Motor neuron (in vitro differentiated cells): ENCODE measurements at regions not wholly inside any gene's neighbourhood (a gene's known extent, or its start where the extent isn't known, plus 50 kb on each side); places are given as distances from the start of the nearest gene placed in this dataset.

ENCODE experiments used
- ATAC-seq, 8 experiments: fragments of 200-7000 bp; cut with Tn5 transposase; replicated peaks in 6 of 8; 2 replicates each; pipeline ENCODE4 v1.8.0; 2021; ENCODE audit warnings: mild to moderate bottlenecking in 8 of 8, moderate library complexity in 8 of 8
- H3K27ac ChIP-seq, 2 donors: fragments of 250-450 bp; sonication (Bioruptor Pico); 2 replicates each; pipeline ENCODE4 v1.9.0; 2021; ENCODE audit warnings: antibody characterized with exemption in 2 of 2, mild to moderate bottlenecking in 2 of 2, moderate library complexity in 1 of 2
- H3K4me1 ChIP-seq, 2 donors: fragments of 250-450 bp; sonication (Bioruptor Pico); replicated peaks in 1 of 2; 2 replicates each; pipeline ENCODE4 v1.6.1; 2021; ENCODE audit warnings: antibody characterized with exemption in 2 of 2, mild to moderate bottlenecking in 2 of 2, moderate library complexity in 1 of 2
- H3K4me3 ChIP-seq, 5 donors: fragments of 250-450 bp; sonication (Bioruptor Pico); 2 replicates each; pipeline ENCODE4 v1.9.0; 2021; ENCODE audit warnings: antibody characterized with exemption in 5 of 5, mild to moderate bottlenecking in 5 of 5, moderate library complexity in 4 of 5
- WGBS, 10 experiments: fragments of 450-650 bp; shearing (Covaris generic); methylation state at CpG; one replicate each; pipeline ENCODE4 v1.0.0; 2022; 5-methylcytosine and 5-hydroxymethylcytosine counted together
- in situ Hi-C, 9 experiments: fragments of 400-800 bp; cut with MboI; loops; one replicate each; pipeline ENCODE4 v1.15.0; 2021; ENCODE audit warnings: low sequenced_read_pairs in 9 of 9, low pct_unique_long_range_greater_than_20kb in 2 of 9; ENCODE audit not compliant: unreplicated experiment in 9 of 9

DNA sequence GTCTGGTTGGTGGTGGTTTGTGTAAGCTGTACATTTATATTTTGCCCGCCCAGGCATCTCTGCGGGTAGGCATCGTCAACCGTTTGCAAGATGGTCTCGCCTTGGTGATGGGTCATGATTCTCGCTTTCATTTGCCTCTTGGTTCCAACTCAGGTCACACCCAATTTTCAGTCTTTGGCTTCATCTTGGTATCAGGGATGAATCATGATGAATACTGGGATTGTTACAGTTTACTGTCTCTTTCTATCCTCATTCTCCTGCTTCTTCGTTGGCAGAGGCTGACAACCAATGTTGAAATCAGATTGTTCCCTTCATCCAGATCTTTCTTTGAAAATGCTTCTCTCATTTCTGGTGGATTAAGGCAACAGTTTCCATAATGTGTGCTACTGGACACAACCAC, 129.7 kb upstream of the KAZN start:
- Histone ChIP-seq H3K27ac (no peak overlapping the region), H3K4me3 (no peak overlapping the region), H3K4me1 (no peaks in the 10 kb centered on the region)
- whole genome bisulfite sequencing, 10 experiments, result 49 to 100% (median 88%) methylated on average over 1 to 7 of the region's 7 CpGs; no CpG with 5 or more reads in 2 of the 10 experiments
- in situ Hi-C loops, result no loop called here
- no peak for ATAC-seq

DNA sequence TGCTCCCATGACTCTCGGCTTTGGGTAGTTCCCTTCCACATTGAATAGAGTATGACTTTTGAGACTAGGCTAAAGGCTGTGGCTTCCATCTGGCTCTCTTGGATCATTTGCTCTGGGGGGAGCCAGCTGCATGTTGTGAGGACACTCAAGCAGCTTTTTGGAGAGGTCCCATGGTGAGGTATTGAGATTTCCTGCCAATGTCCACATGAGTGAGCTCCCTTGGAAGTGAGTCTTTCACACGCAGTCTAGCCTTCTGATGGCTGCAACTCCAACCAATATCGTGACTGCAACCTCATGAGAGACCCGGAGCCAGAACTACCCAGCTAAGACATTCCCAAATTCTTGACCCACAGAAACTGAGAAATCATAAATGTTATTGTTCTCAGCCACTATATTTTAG, 127.7 kb upstream of the KAZN start:
- H3K4me1 ChIP-seq, result no peaks in the 10 kb centered on the region
- in situ Hi-C loops, result no loop called here
- ATAC-seq, result no peak
- H3K4me3 ChIP-seq, result no peak overlapping the region
- 60 to 100% (median 83%) methylated on average over 1 to 4 of the region's 4 CpGs; no CpG with 5 or more reads in 2 of the 10 experiments for WGBS, 10 experiments
- H3K27ac ChIP-seq, result no peak overlapping the region

DNA sequence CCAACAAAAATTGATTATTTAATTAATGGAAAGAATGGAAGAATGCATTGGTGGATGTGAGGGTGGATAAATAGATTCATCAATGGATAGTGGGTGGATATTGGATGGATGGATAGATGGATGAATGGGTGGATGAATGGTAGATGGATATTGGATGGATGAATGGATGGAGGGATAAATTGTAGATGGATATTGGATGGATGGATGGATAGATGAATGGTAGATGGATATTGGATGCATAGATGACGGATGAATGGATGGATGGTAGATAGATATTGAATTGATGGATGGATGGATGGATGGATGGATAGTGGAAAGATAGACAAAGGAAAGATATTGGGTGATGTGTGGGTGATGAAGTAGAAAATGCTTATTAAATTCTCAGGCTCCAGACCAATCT, 123.6 kb upstream of the KAZN start:
- no peak for ATAC-seq
- no peak overlapping the region for H3K4me3 ChIP-seq
- no peak overlapping the region for H3K27ac ChIP-seq
- no peaks in the 10 kb centered on the region for H3K4me1 ChIP-seq
- in situ Hi-C loops, result no loop called here
- 60 to 100% (median 92%) methylated on average over 1 of the region's 1 CpG; no CpG with 5 or more reads in 1 of the 10 experiments for WGBS, 10 experiments

DNA sequence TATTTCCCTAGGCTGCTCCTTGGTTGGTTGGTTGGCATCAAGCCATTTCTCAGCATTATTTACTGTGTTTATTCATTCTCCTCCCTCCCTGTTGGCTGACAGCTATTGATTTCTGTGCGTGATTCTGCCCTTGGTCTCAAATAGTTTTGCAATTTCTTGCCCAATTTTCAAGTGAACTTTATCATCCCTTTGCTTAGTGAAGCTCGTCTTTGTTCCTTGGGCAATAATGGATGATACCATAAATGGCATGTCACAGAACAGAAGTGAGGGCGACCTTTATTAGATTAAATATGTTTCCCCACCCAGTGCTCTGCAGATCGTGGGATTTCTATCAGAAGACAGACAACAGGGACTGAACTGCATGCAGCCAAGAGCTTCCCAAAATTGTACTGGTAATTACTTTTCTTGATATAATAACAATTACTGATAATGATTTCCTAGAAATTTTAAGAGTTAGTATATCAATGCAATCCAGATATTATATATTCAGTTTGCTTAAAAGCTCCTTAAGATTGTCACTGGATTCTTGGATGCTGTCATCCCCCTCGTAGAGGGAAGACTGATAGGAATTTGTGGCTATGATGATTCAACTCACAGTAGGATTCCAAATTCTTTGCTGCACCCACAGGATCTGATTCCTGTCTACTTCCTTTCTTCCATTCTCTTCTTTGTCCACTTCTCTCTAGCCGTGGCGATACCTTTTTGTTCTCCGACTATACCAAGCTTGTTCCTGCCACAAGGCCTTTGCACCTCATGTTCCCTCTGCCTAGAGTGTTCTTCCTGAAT, 122.1 kb upstream of the KAZN start:
- in situ Hi-C loops, result no loop called here
- no peak for ATAC-seq
- Histone ChIP-seq H3K4me1 (no peaks in the 10 kb centered on the region), H3K4me3 (no peak overlapping the region), H3K27ac (no peak overlapping the region)
- 0 to 86% (median 73%) methylated on average over 1 to 8 of the region's 8 CpGs for WGBS, 10 experiments

DNA sequence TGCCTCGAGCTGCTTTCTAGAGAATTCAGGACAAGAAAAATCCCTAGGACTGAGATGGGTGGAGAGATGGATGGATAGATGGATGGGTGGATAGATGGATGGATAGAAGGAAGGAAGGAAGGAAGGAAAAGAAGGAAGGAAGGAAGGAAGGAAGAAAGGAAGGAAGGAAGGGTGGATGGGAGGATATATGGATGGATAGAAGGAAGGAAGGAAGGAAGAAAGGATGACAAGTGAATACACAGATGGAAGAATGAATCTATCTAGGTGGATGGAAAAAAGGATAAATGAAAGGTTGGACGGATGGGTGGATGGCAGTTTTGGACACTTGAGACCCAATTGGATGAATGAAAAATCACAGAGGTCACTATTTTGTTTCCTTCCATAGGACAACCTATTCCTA, 120.4 kb upstream of the KAZN start:
- 18 to 86% (median 67%) methylated on average over 1 to 2 of the region's 2 CpGs; no CpG with 5 or more reads in 1 of the 10 experiments for WGBS, 10 experiments
- ATAC-seq, result no peak
- in situ Hi-C loops, result no loop called here
- Histone ChIP-seq H3K27ac (no peak overlapping the region), H3K4me3 (no peak overlapping the region), H3K4me1 (no peaks in the 10 kb centered on the region)

DNA sequence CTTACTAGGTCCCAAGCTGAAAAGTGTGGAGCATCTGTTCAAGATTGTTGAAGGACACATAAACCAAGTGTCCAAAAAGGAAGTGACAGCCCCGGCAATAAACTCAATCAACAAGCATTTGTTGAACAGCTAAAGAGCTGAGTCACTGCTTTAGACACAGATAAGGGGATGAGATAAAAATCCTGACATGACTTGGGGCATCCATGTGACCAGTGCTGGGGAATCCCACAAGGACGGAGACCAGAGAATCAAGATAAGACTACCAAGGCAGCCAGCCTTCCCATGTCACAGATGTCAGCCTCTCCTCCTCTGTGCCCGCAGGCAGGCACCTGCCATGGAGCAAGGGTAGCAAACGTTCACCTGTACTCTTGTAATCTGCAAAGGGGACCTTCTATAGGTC, 118.6 kb upstream of the KAZN start:
- Histone ChIP-seq H3K27ac (no peak overlapping the region), H3K4me1 (no peaks in the 10 kb centered on the region), H3K4me3 (no peak overlapping the region)
- peak in 3 of 8 experiments; percentile 24 to 38 (median 36) for ATAC-seq
- in situ Hi-C loops, result no loop called here
- 17 to 100% (median 67%) methylated on average over 1 to 3 of the region's 4 CpGs; no CpG with 5 or more reads in 2 of the 10 experiments for WGBS, 10 experiments

DNA sequence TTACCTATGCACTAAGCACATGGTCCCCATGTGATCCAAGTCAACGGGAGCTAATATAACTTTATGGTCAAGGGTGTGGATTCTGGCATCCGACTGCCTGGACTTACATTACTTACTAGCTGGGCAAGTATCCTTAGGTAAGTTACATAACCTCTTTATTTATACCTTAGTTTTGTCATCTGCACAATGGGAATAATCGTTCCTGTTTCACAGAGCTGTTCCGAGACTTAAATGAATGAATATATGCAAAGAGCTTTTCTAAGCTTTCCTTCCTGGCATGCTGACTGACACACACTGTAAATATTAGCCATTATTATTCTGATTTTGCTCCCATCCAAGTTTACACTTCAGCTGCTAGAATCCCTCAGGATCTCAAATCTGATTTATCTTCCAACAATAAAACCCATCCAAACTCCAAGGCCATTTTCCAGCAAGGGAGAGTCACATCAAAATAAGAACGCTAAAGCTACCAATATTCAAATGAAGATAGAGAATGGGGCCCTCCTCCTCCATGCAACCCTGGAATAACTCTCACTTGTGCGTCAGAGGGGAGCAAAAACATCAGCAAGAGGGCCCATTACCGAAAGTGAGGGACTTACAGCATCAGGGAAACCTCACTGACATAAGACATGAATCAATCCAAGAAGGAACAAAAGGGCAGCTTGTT, 115.6 kb upstream of the KAZN start:
- Histone ChIP-seq H3K4me1 (peaks cover 0 to 5% of the 10 kb centered on the region in 2 donors), H3K27ac (no peak overlapping the region), H3K4me3 (no peak overlapping the region)
- in situ Hi-C loops, result no loop called here
- ATAC-seq, result no peak
- WGBS, 10 experiments, result 58 to 89% (median 77%) methylated on average over 1 to 7 of the region's 7 CpGs; no CpG with 5 or more reads in 1 of the 10 experiments

DNA sequence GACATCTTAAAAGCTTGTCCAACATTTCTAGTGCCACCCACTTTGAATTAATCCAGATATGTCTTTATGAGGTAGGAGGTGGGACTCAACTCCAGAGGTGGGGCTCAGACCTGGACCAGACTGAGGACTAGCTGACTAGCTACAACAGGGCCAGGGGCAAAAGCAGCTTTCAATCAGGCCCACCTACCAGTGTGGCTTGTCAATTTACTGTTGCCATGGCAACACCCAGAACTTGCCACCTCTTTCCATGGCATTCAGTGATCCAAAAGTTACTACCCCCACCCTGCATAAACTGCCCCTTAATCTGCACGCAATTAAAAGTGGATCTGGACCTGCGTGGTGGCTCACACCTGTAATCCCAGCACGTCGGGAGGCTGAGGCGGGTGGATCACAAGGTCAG, 113.2 kb upstream of the KAZN start:
- peaks cover 4 to 7% of the 10 kb centered on the region in 2 donors for H3K4me1 ChIP-seq
- 80 to 98% (median 94%) methylated on average over 1 to 5 of the region's 5 CpGs; no CpG with 5 or more reads in 5 of the 10 experiments for WGBS, 10 experiments
- no peak overlapping the region for H3K4me3 ChIP-seq
- no peak overlapping the region for H3K27ac ChIP-seq
- ATAC-seq, result no peak
- in situ Hi-C loops, result no loop called here

DNA sequence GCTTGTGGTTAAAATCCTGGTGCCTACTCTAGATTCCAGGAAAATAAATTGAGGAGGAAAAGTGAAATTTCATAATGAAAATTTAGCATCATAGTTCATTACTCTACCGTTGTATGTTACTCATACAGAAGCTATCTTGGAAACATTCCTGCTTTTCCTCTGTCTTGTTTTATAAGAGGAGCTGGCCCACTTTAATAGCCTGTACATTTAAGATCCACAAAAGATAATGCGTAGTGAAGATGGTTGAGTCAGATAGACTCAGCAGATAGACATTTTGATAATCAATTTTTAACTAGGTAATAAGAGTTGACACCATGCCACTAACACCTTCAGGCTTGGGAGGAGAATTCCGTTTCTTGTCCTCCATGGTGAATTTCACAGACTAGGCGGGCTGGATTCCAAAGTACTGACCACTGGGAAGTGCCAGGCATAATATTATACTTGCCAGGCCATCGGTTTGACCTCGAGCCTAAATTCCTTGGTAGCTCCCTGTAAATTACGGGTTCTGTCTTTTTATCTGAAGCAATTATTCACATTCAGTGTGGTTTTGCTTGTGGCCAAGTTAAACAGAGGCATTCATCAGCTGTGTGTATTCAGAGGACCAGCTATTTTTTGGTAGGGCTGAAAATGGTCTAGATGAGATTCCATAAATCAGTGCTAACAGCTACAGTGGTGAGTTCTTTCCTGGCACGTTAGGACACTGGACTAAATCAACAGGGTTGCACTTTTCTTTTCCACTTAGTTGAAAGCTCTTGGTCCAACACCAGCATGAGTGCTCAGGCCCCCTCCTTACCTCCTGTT, 111.9 kb upstream of the KAZN start:
- Histone ChIP-seq H3K4me1 (peaks cover 7 to 8% of the 10 kb centered on the region in 2 donors), H3K4me3 (no peak overlapping the region), H3K27ac (no peak overlapping the region)
- in situ Hi-C loops, result no loop called here
- WGBS, 10 experiments, result 0 to 93% (median 72%) methylated on average over 2 to 8 of the region's 8 CpGs
- peak in 5 of 8 experiments; percentile 40 to 92 (median 54) for ATAC-seq

DNA sequence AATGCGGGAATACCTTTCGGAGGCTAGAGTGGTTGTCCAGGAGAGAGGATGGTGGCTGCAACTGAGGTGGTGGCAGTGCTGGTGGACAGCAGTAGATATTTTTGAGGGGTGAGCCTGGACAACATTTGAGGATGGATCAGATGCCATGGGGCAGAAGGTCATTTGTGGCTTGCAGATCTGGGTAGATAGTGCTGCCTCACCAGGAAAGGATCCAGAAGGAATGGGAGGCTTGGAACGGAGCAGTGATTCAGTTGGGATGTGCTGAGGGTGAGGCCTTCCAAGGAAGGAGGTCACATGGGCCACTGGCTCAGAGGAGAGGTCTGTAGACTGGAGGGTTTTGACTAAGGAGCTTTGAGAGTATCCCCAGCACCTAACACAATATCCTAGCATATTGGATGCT, 110.8 kb upstream of the KAZN start:
- no peak for ATAC-seq
- Histone ChIP-seq H3K4me1 (peaks cover 14 to 15% of the 10 kb centered on the region in 2 donors), H3K4me3 (no peak overlapping the region), H3K27ac (no peak overlapping the region)
- WGBS, 10 experiments, result 0 to 85% (median 81%) methylated on average over 1 to 3 of the region's 3 CpGs; no CpG with 5 or more reads in 4 of the 10 experiments
- in situ Hi-C loops, result no loop called here

DNA sequence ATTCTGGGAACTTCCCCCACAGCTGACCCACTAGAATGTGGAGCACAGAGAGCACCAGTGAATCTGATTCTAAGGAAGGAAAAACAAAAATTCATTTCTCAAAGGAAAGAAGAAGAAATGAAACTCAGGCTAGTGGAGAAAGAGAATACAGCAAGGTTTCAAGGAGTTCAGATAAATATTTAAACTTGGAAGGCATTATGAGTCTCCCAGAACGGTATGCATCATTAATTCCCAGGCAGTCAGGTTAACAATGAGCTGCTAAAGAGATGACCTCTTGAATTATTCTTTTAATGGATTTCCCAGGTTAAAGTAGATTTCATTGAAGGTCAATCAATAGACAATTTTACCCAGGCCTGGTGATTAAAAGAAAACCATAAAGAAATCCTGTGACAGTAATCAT, 103.6 kb upstream of the KAZN start:
- 0 to 78% (median 35%) methylated on average over 1 of the region's 1 CpG; no CpG with 5 or more reads in 2 of the 10 experiments for WGBS, 10 experiments
- in situ Hi-C loops, result no loop called here

DNA sequence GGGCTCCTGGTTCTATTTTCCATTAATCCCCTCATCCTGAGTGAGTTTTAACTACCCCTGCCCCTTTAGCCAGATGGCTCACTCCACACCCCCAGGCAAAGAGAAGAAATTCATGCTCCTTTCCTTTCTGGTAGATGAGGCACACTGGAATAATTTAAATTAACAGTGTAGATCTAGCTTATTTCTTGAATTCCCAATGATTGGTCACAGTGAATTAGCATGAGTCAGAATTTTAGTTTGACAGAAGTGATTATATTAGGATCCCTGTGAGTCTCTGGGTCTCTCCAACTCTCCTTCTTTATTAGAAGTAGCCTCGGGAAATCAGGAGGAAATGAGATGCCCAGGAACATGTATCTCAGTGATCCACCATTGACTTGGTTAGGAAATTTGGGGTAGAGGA, 103.1 kb upstream of the KAZN start:
- H3K4me3 ChIP-seq, result no peak overlapping the region
- in situ Hi-C loops, result no loop called here
- WGBS, 10 experiments, result 73 to 100% (median 83%) methylated on average over 1 of the region's 1 CpG; no CpG with 5 or more reads in 5 of the 10 experiments

More for the DNA sequence above, 103.6 kb upstream of the KAZN start:
- H3K27ac ChIP-seq, result no peak overlapping the region
- peak in 1 of 8 experiments; percentile 22 for ATAC-seq
- H3K4me1 ChIP-seq, result peaks cover 40 to 55% of the 10 kb centered on the region in 2 donors
- no peak overlapping the region for H3K4me3 ChIP-seq

DNA sequence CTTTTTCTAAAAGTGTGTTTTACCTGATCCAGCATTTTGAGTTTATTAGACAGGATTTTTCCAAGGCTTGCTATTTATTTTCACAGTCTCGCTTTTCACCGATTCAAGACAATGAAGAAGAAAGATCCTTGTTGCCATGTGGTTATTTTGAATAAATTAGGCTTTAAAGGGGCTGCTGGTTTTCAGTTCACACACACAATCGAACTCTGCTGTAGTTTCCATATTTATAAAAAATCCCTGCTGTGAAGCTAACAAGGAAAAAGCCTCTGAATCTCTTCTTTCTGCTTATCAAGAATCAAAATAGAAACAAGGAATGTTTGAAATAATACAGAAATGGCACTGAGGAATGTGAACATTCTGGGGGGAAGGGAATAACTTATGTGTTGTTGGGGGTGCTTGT, 102.5 kb upstream of the KAZN start:
- no peak overlapping the region for H3K4me3 ChIP-seq
- peaks cover 39 to 53% of the 10 kb centered on the region in 2 donors for H3K4me1 ChIP-seq
- in situ Hi-C loops, result no loop called here
- peak overlapping the region in 1 of 2 donors; percentile 24 for H3K27ac ChIP-seq
- WGBS, 10 experiments, result 0 to 80% (median 62%) methylated on average over 1 to 3 of the region's 3 CpGs
- no peak for ATAC-seq

More for the DNA sequence above, 103.1 kb upstream of the KAZN start:
- ATAC-seq, result peak in 1 of 8 experiments; percentile 12
- peak overlapping the region in 1 of 2 donors; percentile 24 for H3K27ac ChIP-seq
- peaks cover 39 to 53% of the 10 kb centered on the region in 2 donors for H3K4me1 ChIP-seq
